OCI-LY3 (cell line): ENCODE measurements at regions not wholly inside any gene's neighbourhood (a gene's known extent, or its start where the extent isn't known, plus 50 kb on each side); places are given as distances from the start of the nearest gene placed in this dataset.

Experiments
- H2AFZ ChIP-seq: fragments of 200-600, 300-600 bp; shearing (Covaris generic); 2 replicates; pipeline ENCODE4 v1.6.0; 2014; ENCODE audit warnings: antibody characterized with exemption, low read depth, low read length
- H3K27ac ChIP-seq: fragments of 200-600, 300-600 bp; sonication (generic); 2 replicates; pipeline ENCODE4 v1.5.1; 2014; ENCODE audit warnings: mild to moderate bottlenecking, low read length, moderate library complexity, mixed read lengths
- H3K27me3 ChIP-seq: fragments of 200-600, 300-600 bp; sonication (generic); 2 replicates; pipeline ENCODE4 v1.6.1; 2014; ENCODE audit warnings: low read depth, low read length, mixed read lengths
- H3K36me3 ChIP-seq: fragments of 200-600, 300-600 bp; sonication (generic); replicated peaks from 2 replicates; pipeline ENCODE3; 2014; ENCODE audit warnings: low read depth, low read length, mixed read lengths
- H3K4me1 ChIP-seq: fragments of 300-600, 200-600 bp; sonication (generic); 2 replicates; pipeline ENCODE4 v1.6.1; 2014; ENCODE audit warnings: low read length, mixed read lengths
- H3K4me2 ChIP-seq: fragments of 200-600, 300-600 bp; sonication (generic); 2 replicates; pipeline ENCODE4 v1.6.1; 2014; ENCODE audit warnings: low read length, mixed read lengths
- H3K4me3 ChIP-seq: fragments of 300-600, 200-600 bp; sonication (generic); 2 replicates; pipeline ENCODE4 v1.5.1; 2014; ENCODE audit warnings: antibody characterized with exemption, mild to moderate bottlenecking, low read length, moderate library complexity
- H3K79me2 ChIP-seq: fragments of 300-600, 200-600 bp; shearing (Covaris generic); 2 replicates; pipeline ENCODE4 v1.6.1; 2014; ENCODE audit warnings: mild to moderate bottlenecking, low read length, mixed read lengths
- H3K9ac ChIP-seq: fragments of 300-600, 200-600 bp; shearing (Covaris generic); 2 replicates; pipeline ENCODE4 v1.6.0; 2014; ENCODE audit warnings: mild to moderate bottlenecking, low read length, moderate library complexity
- H3K9me3 ChIP-seq: fragments of 200-600, 300-600 bp; shearing (Covaris generic); 2 replicates; pipeline ENCODE4 v1.6.1; 2014; ENCODE audit warnings: low read length, mixed read lengths; ENCODE audit not compliant: insufficient read depth
- H4K20me1 ChIP-seq: fragments of 200-600, 300-600 bp; sonication (generic); 2 replicates; pipeline ENCODE4 v1.6.1; 2016; ENCODE audit warnings: low read length, mixed read lengths; ENCODE audit not compliant: insufficient read depth
- CTCF ChIP-seq: fragments of 200-600, 300-600 bp; sonication (generic); IDR thresholded peaks from 2 replicates; pipeline ENCODE4 v1.5.1; 2014; ENCODE audit warnings: antibody characterized with exemption, low read length, low read depth
- EZH2phosphoT487 ChIP-seq: fragments of 200-600 bp; shearing (Covaris generic); IDR thresholded peaks from 2 replicates; pipeline ENCODE4 v1.6.1; 2018; ENCODE audit warnings: antibody characterized with exemption, mixed run types, low read depth

- no peak overlapping the region for H3K4me3 ChIP-seq
- no peaks in the 10 kb centered on the region for H3K27me3 ChIP-seq
- no peaks in the 10 kb centered on the region for H3K79me2 ChIP-seq
- peaks cover 8% of the 10 kb centered on the region; the same call in 1 of the 2 replicates for H3K9me3 ChIP-seq
- no peak overlapping the region for H2AFZ ChIP-seq
- H3K9ac ChIP-seq, result no peak overlapping the region
- no peak overlapping the region for H3K4me2 ChIP-seq
- H3K36me3 ChIP-seq, result peaks cover 6% of the 10 kb centered on the region
- TF ChIP-seq CTCF (no peak), EZH2phosphoT487 (no peak)
- no peaks in the 10 kb centered on the region for H3K4me1 ChIP-seq
- H3K27ac ChIP-seq, result no peak overlapping the region
- H4K20me1 ChIP-seq, result no peaks in the 10 kb centered on the region
Observed at GRCh38 chr3:78235841-78236240, 1195.9 kb downstream of the ROBO2 start.

GRCh38 chr3:78238811-78239210 is 1198.9 kb downstream of the ROBO2 start:
- H3K27ac ChIP-seq, result no peak overlapping the region
- no peak overlapping the region for H3K9ac ChIP-seq
- H3K9me3 ChIP-seq, result peaks cover 23% of the 10 kb centered on the region; the same call in 1 of the 2 replicates
- no peak overlapping the region for H2AFZ ChIP-seq
- no peaks in the 10 kb centered on the region for H3K79me2 ChIP-seq
- no peak overlapping the region for H3K4me2 ChIP-seq
- H4K20me1 ChIP-seq, result no peaks in the 10 kb centered on the region
- H3K4me1 ChIP-seq, result no peaks in the 10 kb centered on the region
- no peaks in the 10 kb centered on the region for H3K27me3 ChIP-seq
- TF ChIP-seq EZH2phosphoT487, result no peak
- TF ChIP-seq CTCF, result no peak
- peaks cover 7% of the 10 kb centered on the region for H3K36me3 ChIP-seq
- H3K4me3 ChIP-seq, result no peak overlapping the region

GRCh38 chr3:78242724-78243123 is 1202.8 kb downstream of the ROBO2 start:
- Histone ChIP-seq H3K9me3 (peaks cover 49% of the 10 kb centered on the region), H3K79me2 (no peaks in the 10 kb centered on the region), H3K27me3 (no peaks in the 10 kb centered on the region), H3K36me3 (peaks cover 19% of the 10 kb centered on the region), H4K20me1 (no peaks in the 10 kb centered on the region), H3K4me3 (no peak overlapping the region), H3K27ac (no peak overlapping the region), H3K4me2 (no peak overlapping the region), H3K4me1 (no peaks in the 10 kb centered on the region), H3K9ac (no peak overlapping the region), H2AFZ (no peak overlapping the region)
- TF ChIP-seq EZH2phosphoT487, result no peak
- no peak for TF ChIP-seq CTCF

- no peak overlapping the region for H2AFZ ChIP-seq
- no peak overlapping the region for H3K4me3 ChIP-seq
- no peak overlapping the region for H3K9ac ChIP-seq
- H3K4me1 ChIP-seq, result no peaks in the 10 kb centered on the region
- no peaks in the 10 kb centered on the region for H3K79me2 ChIP-seq
- peaks cover 19% of the 10 kb centered on the region for H3K36me3 ChIP-seq
- peaks cover 49% of the 10 kb centered on the region for H3K9me3 ChIP-seq
- H3K27ac ChIP-seq, result no peak overlapping the region
- no peak for TF ChIP-seq EZH2phosphoT487
- TF ChIP-seq CTCF, result no peak
- no peak overlapping the region for H3K4me2 ChIP-seq
- H3K27me3 ChIP-seq, result no peaks in the 10 kb centered on the region
- no peaks in the 10 kb centered on the region for H4K20me1 ChIP-seq
Observed at GRCh38 chr3:78244136-78244535, 1204.2 kb downstream of the ROBO2 start.
